GM12891 (cell line): ENCODE measurements at regions not wholly inside any gene's neighbourhood (a gene's known extent, or its start where the extent isn't known, plus 50 kb on each side); places are given as distances from the start of the nearest gene placed in this dataset.

Experiments
- DNase-seq: peaks from one replicate; pipeline ENCODE4 v3.0.0; 2011; ENCODE audit warnings: low spot score; ENCODE audit not compliant: insufficient read length
- FAIRE-seq: peaks from 2 replicates; lab custom pipeline; 2011; peaks lifted over from hg19 to GRCh38; lab: Jason Lieb, UNC
- PAX5 ChIP-seq: IDR thresholded peaks from 2 replicates; pipeline ENCODE4 v1.6.1; 2011; ENCODE audit warnings: low read length, moderate library complexity, mild to moderate bottlenecking; ENCODE audit not compliant: insufficient read depth, severe bottlenecking
- POLR2A ChIP-seq: IDR thresholded peaks from 2 replicates; pipeline ENCODE4 v1.6.1; 2011; ENCODE audit warnings: low read depth, low read length, control low read depth
- POLR2AphosphoS5 ChIP-seq: IDR thresholded peaks from 2 replicates; pipeline ENCODE4 v1.6.1; 2011; ENCODE audit warnings: low read depth, low read length, control low read depth
- POU2F2 ChIP-seq: IDR thresholded peaks from 2 replicates; pipeline ENCODE4 v1.6.1; 2011; ENCODE audit warnings: low read depth, mild to moderate bottlenecking, control low read depth, low read length, moderate library complexity
- SPI1 ChIP-seq: IDR thresholded peaks from 2 replicates; pipeline ENCODE4 v1.6.1; 2011; ENCODE audit warnings: low read depth, low read length, control low read depth
- TAF1 ChIP-seq: IDR thresholded peaks from 2 replicates; pipeline ENCODE4 v1.6.1; 2011; ENCODE audit warnings: low read depth, low read length, control low read depth

DNA sequence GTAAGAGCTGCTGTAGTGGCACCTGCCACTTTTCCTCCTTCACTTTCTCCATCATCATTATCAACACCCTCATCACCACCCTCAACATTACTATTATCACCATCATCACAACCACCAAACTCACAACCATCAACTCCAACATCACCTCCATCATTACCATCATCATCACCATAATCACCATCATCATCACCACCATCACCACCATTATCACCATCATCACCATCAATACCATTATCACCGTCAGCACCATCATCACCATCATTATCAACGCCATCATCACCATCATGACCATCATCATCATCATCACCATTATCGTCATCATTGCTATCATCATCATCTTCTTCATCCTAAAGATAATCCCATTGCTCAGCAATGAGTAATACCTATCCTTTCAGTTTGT is 255.8 kb downstream of the CYRIA start:
- FAIRE-seq (no peak), DNase-seq (no peak)
- TF ChIP-seq PAX5 (no peak), SPI1 (no peak), POLR2AphosphoS5 (no peak), POU2F2 (no peak), POLR2A (no peak), TAF1 (no peak)

- DNase-seq (no peak), FAIRE-seq (no peak)
- no peak for TF ChIP-seq PAX5
- no peak for TF ChIP-seq POLR2A
- no peak for TF ChIP-seq POLR2AphosphoS5
- no peak for TF ChIP-seq SPI1
- TF ChIP-seq POU2F2: no peak
- no peak for TF ChIP-seq TAF1
Measured at GRCh38 chr2:16409006-16409390, 256.6 kb downstream of the CYRIA start.

DNA sequence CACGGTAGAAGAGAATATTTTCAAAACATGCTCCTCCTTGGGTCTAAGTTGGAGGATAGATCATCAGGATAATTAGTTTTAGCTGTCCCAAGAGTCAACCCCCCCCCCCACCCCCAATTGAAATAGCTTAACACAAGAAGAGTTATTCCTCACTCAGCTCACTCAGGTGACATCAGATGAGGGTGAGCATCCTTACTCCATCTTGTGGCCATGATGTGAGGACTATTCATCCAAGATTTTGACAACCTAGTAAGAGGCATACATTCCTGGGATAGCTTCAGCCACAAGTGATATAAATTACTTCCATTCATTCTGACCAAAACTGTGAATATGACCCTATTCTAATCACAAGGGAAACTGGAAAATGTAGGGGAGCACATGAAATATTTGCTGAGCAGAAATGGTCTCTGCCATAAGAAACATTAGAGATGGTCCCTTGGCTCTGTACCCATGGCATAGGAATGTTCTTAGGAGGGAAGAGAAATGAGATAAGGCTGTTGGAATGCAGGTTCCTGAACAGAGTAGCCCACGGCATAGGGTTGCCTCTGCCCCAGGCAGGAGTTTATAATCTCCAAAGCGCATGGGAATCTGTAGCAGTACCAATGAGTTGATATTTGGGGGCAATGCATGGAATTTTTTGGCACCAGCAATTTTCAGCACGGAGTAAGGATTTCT is 257.2 kb downstream of the CYRIA start:
- DNase-seq (no peak), FAIRE-seq (no peak)
- TF ChIP-seq POU2F2 (no peak), POLR2AphosphoS5 (no peak), TAF1 (no peak)

GRCh38 chr2:16407358-16407757 is 258.3 kb downstream of the CYRIA start:
- no peak for FAIRE-seq
- DNase-seq: no peak
- TF ChIP-seq POLR2A (no peak), SPI1 (no peak), TAF1 (no peak), POU2F2 (no peak), PAX5 (no peak), POLR2AphosphoS5 (no peak)

DNA sequence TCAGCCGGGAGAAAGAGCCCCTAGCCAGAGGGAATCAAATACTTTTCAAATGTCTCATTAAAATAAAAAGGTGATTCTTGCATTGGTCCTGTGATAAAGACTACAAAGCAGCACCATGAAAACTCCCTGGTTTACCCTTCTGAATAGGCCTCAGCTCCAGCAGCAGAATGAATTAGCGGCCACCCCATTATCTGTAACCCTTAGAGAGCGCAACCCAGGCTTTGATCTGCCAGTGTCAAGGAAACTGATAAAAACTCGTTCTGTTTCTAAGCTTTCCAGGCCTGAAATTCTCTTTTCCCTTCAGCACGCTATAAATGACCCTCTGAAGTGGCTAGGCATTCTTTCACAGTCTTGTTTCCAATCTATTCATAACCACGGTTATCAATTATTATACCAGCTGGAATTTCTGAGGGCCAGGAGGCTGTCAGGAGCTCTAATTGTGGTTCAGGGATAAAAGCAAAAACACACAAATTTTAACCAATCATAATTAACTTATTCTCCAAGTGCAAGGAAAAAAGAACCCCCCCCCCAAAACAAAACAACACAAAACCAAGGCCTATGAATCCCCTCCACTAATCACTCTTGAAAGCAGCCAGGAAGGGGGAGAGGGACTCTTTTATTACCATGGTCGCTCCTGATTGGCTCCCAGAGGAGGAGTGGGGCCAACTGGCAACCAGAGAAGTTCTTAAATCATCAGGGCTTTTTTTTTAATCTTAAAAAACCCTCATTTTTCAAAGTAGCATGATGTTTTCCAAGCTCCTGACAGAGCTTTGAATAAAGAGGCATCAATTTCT is 258.9 kb downstream of the CYRIA start:
- no peak for TF ChIP-seq POLR2AphosphoS5
- no peak for TF ChIP-seq PAX5
- no peak for TF ChIP-seq POLR2A
- no peak for TF ChIP-seq SPI1
- no peak for TF ChIP-seq POU2F2
- TF ChIP-seq TAF1: no peak
- no peak for FAIRE-seq
- DNase-seq: no peak

GRCh38 chr2:16405551-16405950 is 260.1 kb downstream of the CYRIA start:
- DNase-seq (no peak), FAIRE-seq (no peak)
- TF ChIP-seq POLR2AphosphoS5 (no peak), TAF1 (no peak), POLR2A (no peak), PAX5 (no peak)

DNA sequence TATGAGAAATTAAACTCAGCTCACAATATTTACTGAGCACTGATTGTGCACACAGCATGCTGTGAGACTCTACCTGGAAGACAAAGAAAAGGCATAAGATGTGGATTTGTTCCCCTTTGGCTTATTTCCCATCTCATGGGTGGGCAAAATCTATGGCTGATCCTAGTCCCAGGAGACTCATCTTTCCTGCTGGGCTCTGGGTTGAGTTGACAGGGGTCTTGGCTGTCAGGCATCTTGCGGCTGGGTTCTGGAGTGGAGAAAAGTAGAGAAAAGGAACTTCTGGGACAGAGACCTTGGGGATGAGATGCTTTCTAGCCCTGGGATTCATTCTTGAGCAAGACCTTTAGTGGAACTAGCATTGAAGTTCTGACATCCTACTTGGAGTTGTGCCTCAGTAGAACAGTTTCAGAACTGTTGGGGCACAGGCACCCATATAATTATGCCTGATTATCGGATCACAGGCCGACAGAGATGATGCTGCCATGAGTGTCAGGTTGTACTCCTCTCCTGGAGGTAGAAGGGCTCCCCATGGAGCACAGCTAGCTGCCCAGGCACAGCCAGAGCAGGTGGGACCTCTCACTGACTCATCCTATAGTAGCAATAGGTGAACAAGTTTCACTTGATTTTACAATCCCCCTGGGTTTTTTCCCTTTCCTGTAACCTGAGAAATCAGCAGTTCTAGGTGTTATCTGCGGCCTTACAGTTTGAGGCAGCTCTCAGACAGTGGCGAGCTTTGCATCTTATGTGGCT is 260.9 kb downstream of the CYRIA start:
- FAIRE-seq: no peak
- no peak for DNase-seq
- TF ChIP-seq SPI1 (no peak), PAX5 (no peak), TAF1 (no peak)

DNA sequence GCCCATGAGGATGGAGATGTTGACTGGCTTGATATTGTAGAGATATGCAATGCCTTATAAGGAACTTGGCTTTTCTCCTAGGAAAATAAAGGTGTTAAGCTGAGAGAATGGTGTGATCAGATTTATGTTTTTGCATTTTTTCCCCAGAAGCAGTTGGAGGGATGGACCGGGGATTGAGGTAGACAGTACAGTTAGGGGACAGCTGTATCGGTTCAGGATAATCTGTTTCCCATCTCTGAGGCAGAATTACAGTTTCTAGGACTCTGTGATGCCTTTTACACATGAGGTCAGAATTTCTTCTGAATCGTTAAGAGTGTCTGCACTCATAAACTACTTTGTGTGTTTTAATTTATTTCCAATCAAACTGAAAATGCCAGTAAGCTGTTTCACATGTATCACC is 261.5 kb downstream of the CYRIA start:
- TF ChIP-seq TAF1: no peak
- no peak for TF ChIP-seq POLR2A
- TF ChIP-seq PAX5: no peak
- TF ChIP-seq SPI1: no peak
- TF ChIP-seq POLR2AphosphoS5: no peak
- no peak for TF ChIP-seq POU2F2
- DNase-seq (no peak), FAIRE-seq (no peak)

DNA sequence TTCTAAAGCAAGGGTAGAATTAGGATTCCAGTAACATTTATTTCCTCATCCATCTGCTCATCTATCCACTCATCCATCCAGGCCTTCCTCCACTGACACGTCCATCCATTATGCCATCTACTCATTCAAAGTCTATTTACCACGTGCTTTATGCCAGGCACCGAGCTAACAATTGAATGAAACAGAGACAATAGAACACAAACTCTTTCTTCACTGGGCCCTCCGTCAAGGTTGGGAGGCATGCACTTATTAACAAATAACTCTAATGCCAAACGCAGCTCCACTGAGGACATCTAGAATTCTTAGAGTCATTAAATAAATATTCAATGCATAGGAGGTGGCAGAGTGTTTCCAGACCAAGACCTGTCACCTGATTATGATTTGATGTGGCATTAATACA is 262.7 kb downstream of the CYRIA start:
- DNase-seq (no peak), FAIRE-seq (no peak)
- TF ChIP-seq SPI1 (no peak), PAX5 (no peak), POLR2A (no peak), POLR2AphosphoS5 (no peak), TAF1 (no peak), POU2F2 (no peak)
